T-helper 1 cell treated with Interleukin-12 subunit alpha and Interleukin-12 subunit beta and Interleukin-4 antibody, amounts not matched to agents 30 ng/mL and 1 ng/mL, for 36 hours (primary cell): ENCODE measurements at regions not wholly inside any gene's neighbourhood (a gene's known extent, or its start where the extent isn't known, plus 50 kb on each side); places are given as distances from the start of the nearest gene placed in this dataset.

Experiments used
- intact Hi-C: fragments of 100-400 bp; cut with micrococcal nuclease; formaldehyde crosslinking; loops from one replicate; pipeline ENCODE4 v1.15.1; 2024

DNA sequence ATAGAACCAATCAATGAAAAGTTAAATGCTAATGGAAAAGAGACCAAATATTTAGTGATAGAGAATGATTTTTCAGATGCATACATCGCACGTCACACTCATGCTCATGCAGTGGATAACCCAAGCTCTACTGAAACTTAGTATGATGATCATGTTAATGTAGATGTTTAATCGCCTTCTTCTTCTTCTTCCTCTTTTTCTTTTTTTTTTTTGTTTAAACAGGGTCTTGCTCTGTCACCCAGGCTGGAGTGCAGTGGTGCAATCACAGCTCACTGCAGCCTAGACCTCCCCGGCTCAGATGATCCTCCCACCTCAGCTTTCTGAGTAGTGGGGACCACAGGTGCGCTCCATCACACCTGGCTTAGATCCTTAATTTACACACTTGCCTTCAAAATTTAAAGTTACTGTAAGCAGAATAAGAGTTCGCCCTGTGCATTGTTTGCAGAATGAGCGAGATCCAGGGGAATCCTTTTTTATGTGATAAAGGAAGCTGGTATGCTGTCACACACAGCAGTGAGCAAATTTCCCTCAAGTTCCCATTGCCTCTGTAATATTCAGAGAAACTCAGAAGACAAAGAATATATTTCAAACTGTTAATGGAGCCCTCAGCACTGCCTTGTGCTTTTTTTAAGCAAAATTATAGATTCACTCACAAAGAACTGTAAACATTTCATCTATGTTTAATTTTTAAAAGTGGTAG, 194.2 kb upstream of the SGK1 start:
- intact Hi-C loops: no loop called here

GRCh38 chr6:134510920-134511319, 193.0 kb upstream of the SGK1 start:
- intact Hi-C loops: no loop called here

DNA sequence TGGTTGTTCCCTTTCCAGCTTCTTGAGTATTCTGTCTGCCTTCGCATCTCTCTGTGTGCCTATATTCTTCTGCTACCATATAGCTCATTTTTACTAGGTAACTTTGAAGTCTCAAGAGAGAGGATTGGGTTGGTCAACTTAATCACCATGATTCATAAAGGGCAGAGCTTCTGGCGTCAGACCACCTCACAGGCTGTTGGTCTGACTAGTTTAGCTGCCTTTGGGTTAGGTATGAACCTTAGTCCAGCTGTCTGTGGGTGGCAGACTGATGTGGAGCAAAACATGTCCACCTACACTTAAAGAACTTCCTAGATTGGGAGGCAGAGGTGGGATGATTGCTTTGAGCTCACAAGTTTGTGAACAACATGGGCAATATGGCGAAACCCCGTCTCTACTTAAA, 192.2 kb upstream of the SGK1 start:
- intact Hi-C loops: no loop called here

DNA sequence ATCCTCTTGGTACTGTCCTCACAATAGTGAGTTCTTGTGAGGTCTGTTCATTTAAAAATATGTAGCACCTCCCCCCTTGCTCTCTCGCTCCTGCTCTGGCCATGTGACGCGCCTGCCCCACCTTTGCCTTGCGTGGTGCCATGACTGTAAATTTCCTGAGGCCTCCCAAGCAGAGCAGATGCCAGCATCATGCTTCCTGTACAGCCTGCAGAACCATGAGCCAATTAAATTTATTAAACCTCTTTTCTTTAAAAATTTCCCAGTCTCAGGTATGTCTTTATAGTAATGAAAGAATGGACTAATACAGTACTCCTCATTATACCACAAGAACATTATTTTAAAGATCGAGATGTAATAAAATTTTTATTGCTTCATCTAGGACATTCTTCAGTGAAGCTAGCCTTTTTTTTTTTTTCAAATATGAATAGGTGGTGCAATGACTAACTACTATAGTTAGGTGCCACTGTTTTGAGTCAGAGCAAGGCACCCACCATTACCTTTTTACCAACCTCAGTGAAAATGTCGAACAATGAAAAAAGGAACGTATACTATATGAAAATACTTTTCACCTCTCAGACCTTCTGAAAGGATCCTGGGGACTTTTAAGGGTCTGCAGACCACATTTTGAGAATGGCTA, 191.1 kb upstream of the SGK1 start:
- intact Hi-C loops: no loop called here

DNA sequence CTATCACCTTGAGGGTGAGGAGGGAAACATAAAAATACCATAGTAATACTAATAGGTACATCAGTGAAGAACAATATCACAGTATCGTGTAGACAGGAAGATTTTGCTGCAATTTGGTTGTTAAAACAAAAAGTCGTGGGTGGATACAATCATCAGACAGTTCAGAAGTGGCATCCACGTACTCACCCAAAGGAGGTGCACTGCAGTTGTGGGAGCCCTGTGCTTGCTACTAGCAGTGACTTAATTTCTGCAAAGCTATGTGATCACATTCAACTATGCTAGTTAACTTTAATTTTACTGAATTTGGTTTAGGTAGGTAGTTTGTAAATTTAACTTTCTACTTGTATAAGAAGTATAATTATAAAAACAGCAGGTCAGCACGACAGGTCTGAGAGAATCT, 188.2 kb upstream of the SGK1 start:
- intact Hi-C loops: no loop called here

- intact Hi-C loops: no loop called here
Measured at GRCh38 chr6:134503585-134504281, 185.8 kb upstream of the SGK1 start.

DNA sequence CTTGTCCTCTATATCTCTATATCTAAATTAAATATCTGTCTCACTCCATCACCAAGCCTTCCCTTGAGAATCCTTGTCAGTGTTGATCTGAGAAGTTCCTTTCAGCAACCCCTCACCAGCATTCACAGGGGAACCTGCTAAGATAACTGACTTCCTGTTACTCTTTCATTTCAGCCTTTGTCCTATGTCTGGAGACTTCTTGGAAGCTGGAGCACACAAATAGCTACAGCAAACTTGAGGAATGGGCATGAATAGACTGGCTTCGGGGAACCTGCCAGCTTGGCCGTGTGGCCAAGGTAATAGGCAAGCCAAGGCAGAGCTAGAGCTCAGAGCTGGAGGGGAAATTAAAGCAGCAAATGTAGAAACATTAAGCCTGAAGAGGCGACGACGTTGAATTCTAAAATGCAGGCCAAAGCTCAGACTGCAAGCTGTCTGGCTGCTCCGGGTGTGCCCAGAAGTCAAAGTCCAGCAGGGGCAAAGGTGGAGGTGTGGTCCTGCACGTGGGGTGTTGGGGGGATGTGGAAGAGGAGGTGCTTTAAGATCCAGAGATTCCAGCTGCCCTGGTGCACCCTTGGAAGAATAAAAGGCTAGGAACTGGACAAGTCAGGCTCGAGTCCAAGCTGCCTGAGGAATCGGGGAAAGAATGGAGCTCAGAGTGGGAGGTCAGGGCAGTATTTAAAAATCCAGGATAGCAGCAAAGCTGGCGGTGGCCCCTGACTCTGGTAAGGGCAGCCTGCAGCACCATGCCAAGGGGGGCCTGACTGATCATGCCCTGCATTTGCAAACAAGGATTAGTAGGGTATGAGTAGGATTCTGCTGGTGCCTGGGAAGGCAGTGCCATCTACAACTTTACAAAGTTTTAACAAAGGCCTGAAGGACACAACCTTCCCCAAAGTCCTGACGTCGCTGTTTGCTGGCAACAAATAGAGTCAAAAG, 185.0 kb upstream of the SGK1 start:
- intact Hi-C loops: no loop called here

DNA sequence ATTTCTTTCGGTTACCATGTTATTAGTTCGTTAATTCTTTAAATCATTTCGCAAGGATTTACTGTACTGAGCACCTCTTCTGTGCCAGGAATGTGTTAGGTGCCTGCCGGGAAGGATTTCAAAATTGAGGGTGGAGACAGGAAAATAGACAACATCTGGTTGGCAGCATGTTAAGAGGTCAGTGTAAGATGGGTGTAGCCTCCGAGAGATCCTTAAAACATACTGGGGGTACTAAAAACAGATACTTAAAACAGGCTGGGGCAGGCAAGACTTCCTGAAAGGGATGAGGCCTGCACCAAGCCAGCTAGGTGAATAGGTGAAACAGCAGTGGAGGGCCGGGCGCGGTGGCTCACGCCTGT, 178.0 kb upstream of the SGK1 start:
- intact Hi-C loops: no loop called here

DNA sequence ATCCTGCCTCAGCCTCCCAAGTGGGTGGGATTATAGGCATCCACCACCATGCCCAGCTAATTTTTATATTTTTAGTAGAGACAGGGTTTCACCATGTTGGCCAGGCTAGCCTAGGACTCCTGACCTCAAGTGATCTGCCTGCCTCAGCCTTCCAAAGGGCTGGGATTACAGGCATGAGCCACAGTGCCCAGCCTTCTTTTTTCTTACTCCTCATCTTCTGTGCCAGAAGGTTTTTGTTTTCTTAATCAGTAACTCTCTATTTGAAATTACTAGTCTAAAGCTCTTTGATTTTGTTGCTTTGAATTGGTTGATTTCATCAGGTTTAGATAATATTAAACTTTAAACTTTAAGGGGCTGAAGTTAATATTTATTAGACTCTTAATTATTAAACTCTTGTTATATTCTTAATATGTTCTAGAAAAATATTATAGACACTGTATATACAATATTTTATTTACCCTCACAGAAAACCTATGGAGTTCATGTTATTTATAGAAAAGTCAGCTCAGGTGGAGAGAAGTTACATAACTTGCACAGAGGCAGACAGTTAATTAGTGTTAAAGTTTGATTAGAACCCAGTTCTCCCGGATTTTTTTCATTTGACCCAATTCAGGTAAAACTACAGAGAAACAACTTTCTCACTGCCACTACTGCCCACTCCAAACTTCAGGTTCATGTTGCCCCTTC, 177.4 kb upstream of the SGK1 start:
- intact Hi-C loops: no loop called here

- intact Hi-C loops: no loop called here
Measured at GRCh38 chr6:134493789-134494188, 175.9 kb upstream of the SGK1 start.

- intact Hi-C loops: no loop called here
Measured at GRCh38 chr6:134491477-134491876, 173.6 kb upstream of the SGK1 start.

DNA sequence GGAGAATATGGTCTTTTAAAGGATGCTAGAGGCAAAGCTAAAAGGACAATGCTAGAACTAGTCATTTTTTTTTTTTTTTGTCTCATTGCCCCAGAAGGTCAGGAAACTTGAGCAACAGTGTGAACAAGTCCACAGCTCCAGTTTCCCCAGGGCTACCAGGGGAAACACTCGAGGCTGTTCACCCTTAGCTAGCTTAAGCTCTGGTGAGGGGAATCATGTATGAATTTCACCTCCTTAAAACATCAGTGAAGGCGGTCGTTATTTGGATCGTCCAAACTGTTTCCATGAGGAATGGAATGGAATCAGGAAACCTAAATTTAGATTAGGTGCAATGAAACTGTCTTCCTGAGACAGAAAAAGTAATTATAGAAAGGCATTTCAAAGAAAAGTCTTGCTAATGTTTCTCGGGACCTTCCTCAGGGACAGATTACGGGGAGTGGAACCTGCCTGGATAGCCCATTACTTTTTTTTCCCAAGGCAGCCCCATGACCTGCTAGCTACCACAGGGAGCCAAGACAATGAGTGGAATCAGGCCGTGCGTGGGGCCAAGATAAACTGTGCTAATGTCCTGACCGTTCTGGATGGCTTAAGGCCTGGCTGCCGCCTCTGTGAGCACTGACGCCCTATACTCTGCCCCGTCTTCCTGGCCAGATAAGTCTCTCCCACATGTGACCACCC, 164.8 kb upstream of the SGK1 start:
- intact Hi-C loops: no loop called here

DNA sequence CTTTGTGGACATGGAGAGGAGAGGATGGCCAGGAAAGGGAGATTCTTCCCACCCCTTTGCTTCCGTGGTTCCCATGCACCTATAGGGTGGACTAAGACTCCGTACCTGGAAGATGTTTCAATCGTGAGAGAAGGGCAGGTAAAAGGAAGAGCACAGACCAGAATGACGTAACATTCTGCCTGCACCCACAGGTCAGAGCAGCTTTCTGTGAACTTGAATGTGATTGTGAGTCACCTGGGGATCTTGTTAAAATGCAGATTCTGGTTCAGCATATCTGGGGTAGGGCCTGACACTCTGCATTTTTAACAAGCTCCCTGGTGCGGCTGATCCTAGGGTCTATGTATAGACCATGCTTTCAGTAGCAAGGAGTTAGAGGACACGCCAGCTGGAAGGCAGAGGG, 164.1 kb upstream of the SGK1 start:
- intact Hi-C loops: no loop called here

GRCh38 chr6:134480593-134480992, 162.7 kb upstream of the SGK1 start:
- intact Hi-C loops: no loop called here

DNA sequence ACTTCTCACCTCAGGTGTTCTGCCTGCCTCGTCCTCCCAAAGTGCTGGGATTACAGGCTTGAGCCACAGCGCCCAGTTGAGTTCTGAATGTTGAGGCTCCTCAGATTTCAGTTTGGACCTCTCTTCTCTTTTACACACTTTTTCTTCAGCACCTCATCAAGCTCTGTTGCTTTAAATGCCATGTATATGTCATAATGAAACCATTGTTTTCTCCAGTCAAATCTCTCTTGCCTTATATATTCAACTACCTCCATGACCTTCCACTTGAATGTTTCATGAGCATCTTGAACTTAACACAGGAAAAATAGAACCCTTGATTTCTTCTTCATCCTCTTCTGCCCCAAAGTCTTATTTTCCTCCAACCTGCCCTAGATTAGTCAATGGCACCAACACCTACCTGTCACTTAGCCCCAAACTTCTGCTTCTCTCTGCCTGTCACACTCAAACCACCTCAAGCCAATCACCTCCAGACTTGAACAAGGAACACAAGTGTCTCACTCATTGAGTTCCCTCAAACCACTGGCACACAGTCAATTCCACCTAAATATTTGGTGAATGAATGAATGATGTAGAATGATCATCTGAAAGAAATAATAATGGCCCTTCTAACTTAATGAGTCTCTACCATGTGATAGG, 161.0 kb upstream of the SGK1 start:
- intact Hi-C loops: no loop called here

DNA sequence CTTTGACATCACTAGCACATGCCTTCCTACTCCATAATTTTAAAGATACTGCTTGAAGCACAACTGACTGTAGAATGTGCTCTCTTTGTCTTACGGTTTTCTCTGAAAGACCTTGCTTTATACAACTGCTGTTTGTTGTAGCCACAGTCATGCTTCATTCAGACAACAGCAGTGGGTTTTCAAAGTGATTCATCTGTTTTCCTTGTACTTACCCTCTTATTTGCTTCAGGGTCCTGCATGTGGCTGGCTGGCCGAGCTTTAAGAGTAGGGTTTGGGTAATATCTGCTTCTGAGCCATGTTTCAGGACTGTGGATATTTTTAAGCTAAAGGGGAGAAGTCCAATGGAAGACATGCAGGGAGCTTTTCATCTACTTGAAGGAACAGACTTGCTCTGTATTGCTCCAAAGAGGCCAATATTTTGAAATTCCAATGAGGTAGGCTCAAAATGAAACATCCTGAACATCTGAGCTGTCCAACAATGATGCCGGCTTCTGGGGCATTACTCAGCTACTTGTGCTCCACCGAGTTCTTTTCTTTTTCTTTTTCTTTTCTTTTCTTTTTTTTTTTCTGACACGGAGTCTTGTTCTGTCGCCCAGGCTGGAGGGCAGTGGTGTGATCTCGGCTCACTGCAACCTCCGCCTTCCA, 160.2 kb upstream of the SGK1 start:
- intact Hi-C loops: no loop called here

DNA sequence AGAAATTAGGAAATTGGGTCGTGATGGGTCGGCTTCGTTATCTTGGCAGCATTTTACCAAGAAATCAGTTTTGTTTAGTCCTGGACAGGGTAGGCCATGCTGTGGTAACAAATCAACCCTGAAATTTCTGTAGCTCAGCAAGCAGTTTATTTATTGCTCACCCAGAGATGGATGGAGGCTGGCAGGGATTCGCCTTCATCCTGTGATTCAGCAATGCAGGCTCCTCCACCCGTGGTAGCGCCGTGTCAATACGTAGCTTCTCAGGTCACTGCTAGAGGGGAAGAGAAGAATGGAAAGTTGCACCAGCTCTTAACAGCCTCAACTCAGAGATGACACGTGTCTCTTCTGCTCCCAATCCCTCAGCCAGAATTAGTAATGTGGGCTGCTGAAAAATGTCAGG, 157.0 kb upstream of the SGK1 start:
- intact Hi-C loops: no loop called here

DNA sequence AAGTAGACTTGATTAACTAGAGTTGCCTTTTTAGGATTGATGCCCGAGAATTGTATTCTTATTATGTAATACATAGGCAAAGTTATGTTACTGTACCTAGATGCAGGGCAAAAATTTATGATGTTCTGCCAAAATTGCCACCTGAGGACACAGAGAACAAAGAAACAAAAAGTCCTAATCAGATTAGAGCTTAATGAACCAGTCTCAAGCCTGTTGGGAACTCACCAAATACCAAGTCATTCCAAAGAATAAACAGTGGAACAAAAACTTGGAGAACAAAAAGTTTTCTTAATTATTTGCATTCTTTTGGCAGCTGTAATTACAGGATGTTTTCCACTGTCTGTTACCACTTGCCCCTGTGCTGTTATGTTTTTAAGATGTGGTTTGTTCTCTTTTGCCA, 154.7 kb upstream of the SGK1 start:
- intact Hi-C loops: no loop called here

DNA sequence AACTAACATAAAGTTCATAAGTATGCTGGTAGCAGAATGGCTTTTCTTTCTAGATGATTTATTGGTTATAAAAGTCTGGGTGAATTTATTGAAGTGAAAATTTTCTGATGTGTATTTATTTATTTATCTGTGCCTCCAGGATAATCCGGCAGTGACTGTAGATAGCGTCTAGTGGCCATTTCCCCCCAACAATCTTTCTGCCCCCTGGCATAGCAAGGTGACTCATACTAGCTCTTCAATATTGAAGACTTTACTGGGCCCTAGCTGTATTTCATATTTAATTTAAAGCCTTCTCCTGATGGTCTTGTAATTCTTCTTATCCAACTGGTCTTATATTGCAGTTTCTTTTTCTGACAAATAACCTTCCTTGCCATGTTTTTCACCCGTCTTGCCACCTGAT, 154.1 kb upstream of the SGK1 start:
- intact Hi-C loops: no loop called here
